BLaER1 (cell line): ENCODE measurements at regions not wholly inside any gene's neighbourhood (a gene's known extent, or its start where the extent isn't known, plus 50 kb on each side); places are given as distances from the start of the nearest gene placed in this dataset.

Experiments used
- H3K27ac ChIP-seq: shearing (Covaris generic); formaldehyde crosslinking; 2 replicates; pipeline ENCODE4 v1.8.1; 2022
- H3K27me3 ChIP-seq: shearing (Covaris generic); formaldehyde crosslinking; 2 replicates; pipeline ENCODE4 v1.8.1; 2022
- H3K36me3 ChIP-seq: shearing (Covaris generic); formaldehyde crosslinking; 2 replicates; pipeline ENCODE4 v1.8.1; 2022
- H3K4me1 ChIP-seq: shearing (Covaris generic); formaldehyde crosslinking; 2 replicates; pipeline ENCODE4 v1.8.1; 2022
- H3K4me2 ChIP-seq: shearing (Covaris generic); formaldehyde crosslinking; 2 replicates; pipeline ENCODE4 v1.8.1; 2022
- H3K4me3 ChIP-seq: shearing (Covaris generic); formaldehyde crosslinking; 2 replicates; pipeline ENCODE4 v1.8.1; 2022
- H3K9ac ChIP-seq: shearing (Covaris generic); formaldehyde crosslinking; 2 replicates; pipeline ENCODE4 v1.8.1; 2022
- H3K9me3 ChIP-seq: shearing (Covaris generic); formaldehyde crosslinking; 2 replicates; pipeline ENCODE4 v1.8.1; 2022
- H4K20me1 ChIP-seq: shearing (Covaris generic); formaldehyde crosslinking; 2 replicates; pipeline ENCODE4 v1.8.1; 2022
- Cebpa-rat ChIP-seq: shearing (Covaris generic); IDR thresholded peaks from 2 replicates; pipeline ENCODE4 v1.8.1; 2022

DNA sequence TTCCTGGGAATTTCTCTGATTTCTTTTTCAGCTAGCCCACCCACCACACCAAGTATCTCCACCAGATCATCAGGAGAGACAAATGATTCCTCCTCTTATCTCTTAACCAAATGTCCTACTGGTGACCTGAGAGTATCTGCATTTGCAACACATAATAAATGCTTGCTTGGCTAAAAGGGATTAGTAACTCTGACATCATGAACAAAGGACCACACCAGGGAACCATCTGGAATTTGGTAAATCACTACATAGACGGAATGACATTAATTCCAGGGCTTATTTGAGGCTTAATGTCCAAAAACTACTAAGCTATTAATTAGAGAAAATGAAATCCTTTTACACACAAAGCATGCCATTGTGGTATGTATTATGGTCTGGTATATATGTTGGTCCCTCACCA lies 139.0 kb downstream of the RAP2A start:
- no peak overlapping the region for H3K27ac ChIP-seq
- H4K20me1 ChIP-seq = no peaks in the 10 kb centered on the region
- H3K9me3 ChIP-seq = no peaks in the 10 kb centered on the region
- H3K4me2 ChIP-seq = no peak overlapping the region
- TF ChIP-seq Cebpa-rat = no peak
- H3K4me1 ChIP-seq = no peaks in the 10 kb centered on the region
- no peaks in the 10 kb centered on the region for H3K27me3 ChIP-seq
- H3K4me3 ChIP-seq = no peak overlapping the region
- H3K9ac ChIP-seq = no peak overlapping the region
- H3K36me3 ChIP-seq = no peaks in the 10 kb centered on the region

DNA sequence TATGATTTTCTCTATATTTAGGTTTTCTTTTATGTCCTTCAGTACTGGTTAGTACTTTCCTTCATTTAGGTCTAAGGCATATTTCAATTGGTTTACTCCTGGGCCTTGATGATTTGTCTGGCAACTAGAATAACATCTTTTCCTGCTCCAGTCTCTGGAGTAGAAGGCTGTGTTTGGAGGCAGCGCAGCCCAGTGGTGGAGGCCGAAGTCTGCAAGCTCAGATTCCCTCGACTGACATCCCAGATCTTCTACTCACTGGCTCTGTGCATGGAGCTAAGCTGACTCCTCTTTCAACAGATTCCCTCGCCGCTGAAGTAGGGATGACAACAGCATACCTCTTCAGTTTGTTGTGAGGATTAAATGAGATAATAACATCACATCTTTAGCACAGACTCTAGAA lies 141.0 kb downstream of the RAP2A start:
- Histone ChIP-seq H3K9ac (no peak overlapping the region), H3K4me1 (no peaks in the 10 kb centered on the region), H3K27ac (no peak overlapping the region)

GRCh38 chr13:97577026-97577425 lies 143.1 kb downstream of the RAP2A start:
- no peaks in the 10 kb centered on the region for H4K20me1 ChIP-seq
- no peak for TF ChIP-seq Cebpa-rat

More for the DNA sequence above, 141.0 kb downstream of the RAP2A start:
- no peaks in the 10 kb centered on the region for H3K27me3 ChIP-seq
- no peak overlapping the region for H3K4me2 ChIP-seq
- no peaks in the 10 kb centered on the region for H3K9me3 ChIP-seq
- H3K4me3 ChIP-seq = no peak overlapping the region
- no peaks in the 10 kb centered on the region for H4K20me1 ChIP-seq
- no peaks in the 10 kb centered on the region for H3K36me3 ChIP-seq
- TF ChIP-seq Cebpa-rat = no peak

DNA sequence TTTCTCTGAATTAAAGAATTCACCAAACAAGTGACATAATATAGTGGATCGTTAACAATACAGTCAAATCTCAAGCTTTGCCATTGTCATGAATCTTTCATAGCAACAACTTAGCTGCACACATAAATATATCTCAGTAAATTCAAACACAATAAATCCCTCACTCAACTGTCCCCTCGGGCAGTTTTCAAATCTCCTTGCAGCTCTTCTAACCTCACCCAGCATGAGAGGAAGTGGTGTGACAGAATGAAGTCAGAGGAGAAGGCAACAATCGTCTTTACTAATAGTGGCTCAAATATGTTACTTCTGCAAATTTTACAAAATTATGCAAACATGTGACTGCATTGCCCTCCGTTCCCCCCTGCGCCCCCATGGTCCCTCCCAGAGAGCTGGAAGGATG lies 148.2 kb downstream of the RAP2A start:
- H3K36me3 ChIP-seq = no peaks in the 10 kb centered on the region
- H3K4me2 ChIP-seq = no peak overlapping the region
- H3K27me3 ChIP-seq = no peaks in the 10 kb centered on the region
- H4K20me1 ChIP-seq = no peaks in the 10 kb centered on the region
- no peaks in the 10 kb centered on the region for H3K4me1 ChIP-seq
- H3K9ac ChIP-seq = no peak overlapping the region
- H3K27ac ChIP-seq = no peak overlapping the region
- TF ChIP-seq Cebpa-rat = no peak
- H3K4me3 ChIP-seq = no peak overlapping the region
- H3K9me3 ChIP-seq = no peaks in the 10 kb centered on the region

More at GRCh38 chr13:97577026-97577425, 143.1 kb downstream of the RAP2A start:
- H3K27ac ChIP-seq = no peak overlapping the region
- H3K4me1 ChIP-seq = no peaks in the 10 kb centered on the region
- H3K36me3 ChIP-seq = no peaks in the 10 kb centered on the region
- no peak overlapping the region for H3K4me2 ChIP-seq
- no peaks in the 10 kb centered on the region for H3K27me3 ChIP-seq
- H3K9me3 ChIP-seq = no peaks in the 10 kb centered on the region
- no peak overlapping the region for H3K4me3 ChIP-seq
- H3K9ac ChIP-seq = no peak overlapping the region

GRCh38 chr13:97583907-97584497 lies 150.0 kb downstream of the RAP2A start:
- Histone ChIP-seq H3K4me2 (no peak overlapping the region), H3K9me3 (no peaks in the 10 kb centered on the region), H3K27ac (no peak overlapping the region), H3K4me1 (no peaks in the 10 kb centered on the region), H3K36me3 (no peaks in the 10 kb centered on the region), H3K4me3 (no peak overlapping the region), H3K9ac (no peak overlapping the region), H4K20me1 (no peaks in the 10 kb centered on the region), H3K27me3 (no peaks in the 10 kb centered on the region)
- no peak for TF ChIP-seq Cebpa-rat

DNA sequence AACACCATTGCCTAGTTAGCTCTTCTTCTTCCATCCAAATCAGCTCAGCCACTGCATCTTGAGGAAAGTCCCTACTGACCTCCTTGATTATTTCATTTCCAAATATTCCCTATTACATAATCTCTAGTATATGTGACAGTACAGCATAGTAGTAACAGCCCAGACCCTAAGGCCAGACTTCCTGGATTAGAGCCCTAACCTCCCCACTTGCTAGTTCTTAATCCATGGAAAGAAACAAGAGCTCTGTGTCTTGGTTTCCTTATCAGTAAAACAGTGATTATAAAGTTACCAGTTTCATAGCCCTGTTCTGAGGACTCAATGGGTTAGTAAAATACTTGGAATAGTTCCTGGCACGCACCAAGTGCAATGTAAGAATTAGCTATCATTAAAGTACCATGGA lies 153.0 kb downstream of the RAP2A start:
- Histone ChIP-seq H4K20me1 (no peaks in the 10 kb centered on the region), H3K27me3 (no peaks in the 10 kb centered on the region), H3K4me1 (no peaks in the 10 kb centered on the region), H3K9me3 (no peaks in the 10 kb centered on the region), H3K4me3 (no peak overlapping the region), H3K9ac (no peak overlapping the region), H3K27ac (no peak overlapping the region), H3K4me2 (no peak overlapping the region), H3K36me3 (no peaks in the 10 kb centered on the region)
- no peak for TF ChIP-seq Cebpa-rat

GRCh38 chr13:97588993-97589392 lies 155.0 kb downstream of the RAP2A start:
- H3K4me1 ChIP-seq = no peaks in the 10 kb centered on the region
- TF ChIP-seq Cebpa-rat = no peak

DNA sequence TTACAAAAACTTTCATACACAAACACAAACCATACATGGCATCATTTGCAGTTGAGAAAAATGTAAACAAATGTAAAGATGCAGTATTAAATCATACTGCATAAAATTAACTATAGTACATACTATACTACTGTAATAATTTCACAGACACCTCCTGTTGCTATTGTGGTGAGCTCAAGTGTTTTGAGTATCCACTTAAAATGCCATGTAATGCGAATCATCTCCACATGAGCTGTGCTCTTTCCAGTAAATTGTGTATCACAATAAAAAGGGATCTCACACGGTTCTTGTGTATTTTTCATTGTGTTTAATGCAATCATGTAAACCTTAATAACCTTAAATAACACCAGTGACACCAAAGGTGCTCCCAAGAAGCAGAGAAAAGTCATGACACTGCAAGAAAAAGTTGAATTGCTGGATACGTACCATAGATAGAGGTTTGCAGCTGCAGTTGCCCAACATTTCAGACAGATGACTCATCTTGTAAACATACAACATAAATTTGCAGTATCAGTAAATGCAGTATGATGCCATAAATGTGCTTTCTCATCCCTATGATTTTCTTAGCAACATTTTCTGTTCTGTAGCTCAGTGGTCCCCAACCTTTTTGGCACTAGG lies 166.6 kb downstream of the RAP2A start:
- no peaks in the 10 kb centered on the region for H3K27me3 ChIP-seq
- H3K4me1 ChIP-seq = no peaks in the 10 kb centered on the region
- no peaks in the 10 kb centered on the region for H3K9me3 ChIP-seq
- H3K36me3 ChIP-seq = no peaks in the 10 kb centered on the region
- H3K27ac ChIP-seq = no peak overlapping the region
- TF ChIP-seq Cebpa-rat = no peak
- H4K20me1 ChIP-seq = no peaks in the 10 kb centered on the region
- H3K4me2 ChIP-seq = no peak overlapping the region
- H3K4me3 ChIP-seq = no peak overlapping the region
- no peak overlapping the region for H3K9ac ChIP-seq

More at GRCh38 chr13:97588993-97589392, 155.0 kb downstream of the RAP2A start:
- Histone ChIP-seq H3K4me2 (no peak overlapping the region), H3K9ac (no peak overlapping the region), H3K4me3 (no peak overlapping the region), H3K36me3 (no peaks in the 10 kb centered on the region), H4K20me1 (no peaks in the 10 kb centered on the region), H3K9me3 (no peaks in the 10 kb centered on the region), H3K27me3 (no peaks in the 10 kb centered on the region), H3K27ac (no peak overlapping the region)

- Histone ChIP-seq H3K4me3 (no peak overlapping the region), H3K4me1 (no peaks in the 10 kb centered on the region), H3K27ac (no peak overlapping the region), H3K27me3 (no peaks in the 10 kb centered on the region), H3K9me3 (no peaks in the 10 kb centered on the region), H3K4me2 (no peak overlapping the region), H3K36me3 (no peaks in the 10 kb centered on the region), H4K20me1 (no peaks in the 10 kb centered on the region), H3K9ac (no peak overlapping the region)
- no peak for TF ChIP-seq Cebpa-rat
Measured at GRCh38 chr13:97615266-97615665, 181.3 kb downstream of the RAP2A start.

- no peak for TF ChIP-seq Cebpa-rat
- no peak overlapping the region for H3K9ac ChIP-seq
- H3K27ac ChIP-seq = no peak overlapping the region
- H3K4me1 ChIP-seq = no peaks in the 10 kb centered on the region
- no peaks in the 10 kb centered on the region for H3K9me3 ChIP-seq
- no peaks in the 10 kb centered on the region for H4K20me1 ChIP-seq
- no peaks in the 10 kb centered on the region for H3K36me3 ChIP-seq
- H3K27me3 ChIP-seq = no peaks in the 10 kb centered on the region
- H3K4me2 ChIP-seq = no peak overlapping the region
- H3K4me3 ChIP-seq = no peak overlapping the region
Measured at GRCh38 chr13:97616385-97616784, 182.4 kb downstream of the RAP2A start.
